ENCODE measurements at regions not wholly inside any gene's neighbourhood (a gene's known extent, or its start where the extent isn't known, plus 50 kb on each side); places are given as distances from the start of the nearest gene placed in this dataset.
"Not testable (repeated sequence)": the region's sequence is repeated elsewhere in the genome, so short reads cannot be mapped to it uniquely, and the experiment has no call there.

DNA sequence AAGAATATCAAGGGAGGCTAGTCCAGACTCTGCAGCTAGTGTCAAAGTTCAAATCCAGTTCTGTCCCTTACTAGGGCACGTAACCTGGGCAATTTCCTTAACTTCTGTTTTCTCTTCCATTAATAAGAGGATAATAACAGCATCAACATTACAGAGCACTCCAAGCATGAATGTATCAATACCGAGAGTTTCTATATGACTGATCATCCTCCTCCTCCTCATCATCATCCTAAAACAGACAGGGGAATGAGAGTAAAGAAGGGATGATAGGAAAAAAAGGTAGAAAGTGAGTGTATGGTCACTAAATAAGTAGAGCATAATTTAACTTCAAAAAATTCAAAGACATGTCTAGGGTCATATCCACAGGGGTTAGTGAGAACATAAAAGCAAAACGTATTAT, 171.4 kb downstream of the NDUFA12 start:
- no peak for DNase-seq (ENCODE audit: low read depth)
- no peak overlapping the region for H3K4me3 ChIP-seq (ENCODE audit: low read length)
- TF ChIP-seq, protein P1, sequence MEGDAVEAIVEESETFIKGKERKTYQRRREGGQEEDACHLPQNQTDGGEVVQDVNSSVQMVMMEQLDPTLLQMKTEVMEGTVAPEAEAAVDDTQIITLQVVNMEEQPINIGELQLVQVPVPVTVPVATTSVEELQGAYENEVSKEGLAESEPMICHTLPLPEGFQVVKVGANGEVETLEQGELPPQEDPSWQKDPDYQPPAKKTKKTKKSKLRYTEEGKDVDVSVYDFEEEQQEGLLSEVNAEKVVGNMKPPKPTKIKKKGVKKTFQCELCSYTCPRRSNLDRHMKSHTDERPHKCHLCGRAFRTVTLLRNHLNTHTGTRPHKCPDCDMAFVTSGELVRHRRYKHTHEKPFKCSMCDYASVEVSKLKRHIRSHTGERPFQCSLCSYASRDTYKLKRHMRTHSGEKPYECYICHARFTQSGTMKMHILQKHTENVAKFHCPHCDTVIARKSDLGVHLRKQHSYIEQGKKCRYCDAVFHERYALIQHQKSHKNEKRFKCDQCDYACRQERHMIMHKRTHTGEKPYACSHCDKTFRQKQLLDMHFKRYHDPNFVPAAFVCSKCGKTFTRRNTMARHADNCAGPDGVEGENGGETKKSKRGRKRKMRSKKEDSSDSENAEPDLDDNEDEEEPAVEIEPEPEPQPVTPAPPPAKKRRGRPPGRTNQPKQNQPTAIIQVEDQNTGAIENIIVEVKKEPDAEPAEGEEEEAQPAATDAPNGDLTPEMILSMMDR (IDR thresholded peaks at IDR 0.05; ENCODE audit: insufficient read depth, low read depth, low read length, missing control alignments) = no peak

DNA sequence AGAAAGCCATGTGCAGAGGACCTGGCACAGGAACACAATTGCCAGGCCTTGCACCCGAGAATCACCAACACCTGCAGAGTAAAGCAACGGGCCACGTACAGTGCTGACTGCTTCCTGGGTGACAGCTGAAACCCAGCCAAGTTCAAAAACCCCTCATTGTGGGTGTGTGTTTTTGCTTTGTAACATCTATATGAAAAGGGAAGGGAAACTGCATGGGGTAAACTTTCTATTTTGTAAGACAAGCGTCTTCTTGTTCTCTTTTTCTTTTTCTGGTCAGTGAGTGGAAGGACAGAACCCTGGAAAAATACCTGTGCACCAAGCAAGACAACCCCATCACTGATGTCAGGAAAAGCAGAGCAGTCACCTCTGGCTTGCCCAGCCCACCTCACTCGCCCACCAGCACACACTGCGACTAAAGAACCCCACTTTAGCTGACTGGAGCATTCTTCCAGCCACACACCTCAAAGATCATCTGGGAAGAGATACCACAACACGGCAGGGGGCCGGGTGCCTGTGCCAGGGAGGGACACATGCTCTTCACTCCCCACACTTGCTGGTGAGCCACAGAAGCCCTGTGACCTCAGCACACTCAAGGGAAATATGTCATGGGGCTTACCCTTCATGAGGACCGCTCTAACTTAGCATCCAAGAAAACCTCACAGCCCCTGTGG, 172.3 kb downstream of the NDUFA12 start:
- DNase-seq (ENCODE audit: low read depth) = no peak
- H3K4me3 ChIP-seq (ENCODE audit: low read length) = no peak overlapping the region
- TF ChIP-seq, protein P1 (IDR thresholded peaks at IDR 0.05; ENCODE audit: insufficient read depth, low read depth, low read length, missing control alignments) = no peak

DNA sequence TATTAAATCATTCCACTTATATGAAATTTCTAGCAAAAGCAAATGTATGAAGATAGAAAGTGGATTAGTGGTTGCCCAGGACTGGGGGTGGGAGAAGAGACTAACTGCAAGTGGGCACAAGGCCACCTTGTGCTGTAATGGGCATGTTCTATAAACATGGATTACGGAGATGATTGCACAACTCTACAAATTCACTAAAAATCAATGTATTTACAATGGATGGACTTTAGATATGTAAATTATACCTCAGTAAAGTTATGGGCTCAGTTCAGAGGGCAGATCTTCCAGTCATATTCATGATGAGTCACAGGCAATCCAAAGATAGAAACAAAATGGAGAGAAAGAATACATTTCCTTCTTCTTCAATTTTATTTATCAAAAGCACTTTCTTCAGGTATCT, 173.9 kb downstream of the NDUFA12 start:
- no peak overlapping the region for H3K4me3 ChIP-seq (ENCODE audit: low read length)
- TF ChIP-seq, protein P1 (IDR thresholded peaks at IDR 0.05; ENCODE audit: insufficient read depth, low read depth, low read length, missing control alignments) = no peak
- DNase-seq (ENCODE audit: low read depth) = peak; percentile 12

DNA sequence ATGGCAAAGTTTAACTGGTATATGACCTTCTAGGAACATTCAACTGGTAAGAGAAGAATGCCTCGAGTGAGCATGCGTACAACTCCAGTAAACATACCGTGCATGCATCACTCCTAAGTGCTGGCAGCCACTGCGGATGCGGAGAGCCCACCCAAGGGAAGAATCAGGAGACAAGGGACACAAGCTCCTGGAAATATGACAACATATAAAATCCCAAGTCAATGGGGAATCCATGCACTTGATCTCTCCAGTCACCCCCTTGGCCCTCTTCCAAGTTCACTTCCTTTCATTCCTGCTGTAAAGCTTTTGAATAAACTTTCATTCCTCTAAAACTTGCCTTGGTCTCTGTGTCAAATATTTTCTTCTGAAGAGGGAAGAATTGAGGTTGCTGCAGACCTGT, 168.7 kb upstream of the TMCC3 start:
- H3K4me3 ChIP-seq (ENCODE audit: low read length) = no peak overlapping the region
- DNase-seq (ENCODE audit: low read depth) = no peak
- TF ChIP-seq, protein P1 (IDR thresholded peaks at IDR 0.05; ENCODE audit: insufficient read depth, low read depth, low read length, missing control alignments) = no peak

DNA sequence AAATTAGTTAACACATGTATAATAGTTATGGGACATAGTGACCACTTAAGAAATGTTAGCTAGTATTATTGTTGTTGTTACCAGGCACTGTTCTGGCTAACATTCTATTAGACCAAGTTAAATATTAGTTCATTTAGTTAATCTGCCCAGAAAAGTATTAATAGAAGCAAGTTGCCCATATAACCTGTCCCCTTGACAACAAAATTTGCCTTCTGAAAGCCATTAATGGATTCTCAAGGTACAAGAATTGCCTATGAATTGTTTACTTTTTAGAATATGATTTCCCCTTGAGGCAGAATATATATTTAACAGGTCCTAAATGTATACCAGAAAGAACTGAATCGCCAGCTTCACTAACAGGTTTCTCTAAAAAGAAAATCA, 167.3 kb upstream of the TMCC3 start:
- H3K4me3 ChIP-seq (ENCODE audit: low read length) = no peak overlapping the region

DNA sequence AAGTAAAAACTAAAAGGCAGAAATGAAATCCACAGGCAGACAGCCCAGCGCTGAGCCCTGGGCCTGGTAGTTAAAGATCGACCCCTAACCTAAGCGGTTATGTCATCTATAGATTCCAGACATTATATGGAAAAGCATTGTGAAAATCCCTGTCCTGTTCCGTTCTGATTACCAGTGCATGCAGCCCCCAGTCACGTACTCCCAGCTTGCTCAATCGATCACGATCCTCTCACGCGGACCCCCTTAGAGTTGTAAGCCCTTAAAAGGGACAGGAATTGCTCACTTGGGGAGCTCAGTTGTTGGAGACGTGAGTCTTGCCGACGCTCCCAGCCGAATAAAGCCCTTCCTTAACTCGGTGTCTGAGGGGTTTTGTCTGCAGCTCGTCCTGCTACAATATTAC, 166.8 kb upstream of the TMCC3 start:
- not testable (repeated sequence) for DNase-seq (ENCODE audit: low read depth); H3K4me3 ChIP-seq (ENCODE audit: low read length)

More for the DNA sequence above, 167.3 kb upstream of the TMCC3 start:
- DNase-seq (ENCODE audit: low read depth) = no peak
- TF ChIP-seq, protein P1 (IDR thresholded peaks at IDR 0.05; ENCODE audit: insufficient read depth, low read depth, low read length, missing control alignments) = no peak

DNA sequence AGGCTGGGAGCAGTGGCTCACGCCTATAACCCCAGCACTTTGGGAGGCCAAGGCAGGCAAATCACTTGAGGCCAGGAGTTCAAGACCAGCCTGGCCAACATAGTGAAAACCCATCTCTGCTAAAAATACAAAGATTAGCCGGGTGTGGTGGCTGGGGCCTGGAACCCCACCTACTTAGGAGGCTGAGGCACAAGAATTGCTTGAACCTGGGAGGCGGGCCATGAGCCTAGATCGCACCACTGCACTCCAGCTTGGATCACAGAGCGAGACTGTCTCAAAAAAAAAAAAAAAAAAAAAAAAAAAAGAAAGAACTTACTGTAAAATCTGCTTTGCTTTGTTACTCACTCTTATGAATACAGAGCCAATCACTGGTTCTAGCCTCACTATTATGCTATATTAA, 166.4 kb upstream of the TMCC3 start:
- DNase-seq (ENCODE audit: low read depth); H3K4me3 ChIP-seq (ENCODE audit: low read length): not testable (repeated sequence)

DNA sequence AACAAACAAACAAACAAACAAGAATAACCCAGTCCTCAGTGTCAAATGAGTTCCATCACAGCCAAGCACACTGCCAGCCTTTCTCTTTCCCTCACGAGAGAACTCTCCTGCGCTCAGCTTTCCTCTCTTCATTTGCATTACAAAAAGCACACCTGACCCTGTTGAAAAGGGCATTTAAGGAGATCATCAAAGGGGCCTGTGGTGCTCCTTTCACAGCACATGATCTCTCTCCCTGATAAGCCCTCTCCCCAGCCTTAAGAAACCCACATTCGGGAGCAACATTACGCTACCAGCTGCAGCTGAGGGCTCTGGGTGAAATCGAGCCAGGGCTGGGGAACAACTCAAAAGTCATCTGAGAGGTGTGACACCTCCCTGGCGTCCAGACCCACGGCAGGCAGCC, 165.6 kb upstream of the TMCC3 start:
- no peak overlapping the region for H3K4me3 ChIP-seq (ENCODE audit: low read length)
- TF ChIP-seq, protein P1 (IDR thresholded peaks at IDR 0.05; ENCODE audit: insufficient read depth, low read depth, low read length, missing control alignments) = no peak
- no peak for DNase-seq (ENCODE audit: low read depth)
